CD4-positive, alpha-beta memory T cell (primary cell): ENCODE measurements at regions not wholly inside any gene's neighbourhood (a gene's known extent, or its start where the extent isn't known, plus 50 kb on each side); places are given as distances from the start of the nearest gene placed in this dataset.
A peak's percentile ranks its signal among the peaks of the same experiment; 100 is the strongest.
"Not testable (repeated sequence)": the region's sequence is repeated elsewhere in the genome, so short reads cannot be mapped to it uniquely, and the experiment has no call there.

Experiments used
- CTCF ChIA-PET: fragments of 350-600 bp; sonication (Branson Sonifier 250); formaldehyde crosslinking; loops from one replicate; lab custom pipeline; 2021; ENCODE audit warnings: inconsistent platforms; ENCODE audit not compliant: partially characterized antibody; lab: Charles Lee
- POLR2A ChIA-PET: fragments of 350-600 bp; sonication (Branson Sonifier 250); formaldehyde crosslinking; loops from one replicate; lab custom pipeline; 2021; ENCODE audit not compliant: partially characterized antibody; lab: Charles Lee
- DNase-seq, 5 donors: peaks; one replicate each; pipeline versions ENCODE4 v3.0.0 to v3.0.0-alpha.2; 2020 to 2022; ENCODE audit warnings: mixed read lengths in 1 of 5
- H3K27ac ChIP-seq: one replicate; pipeline ENCODE4 v1.7.0; 2013; ENCODE audit warnings: low read depth, low read length
- H3K27me3 ChIP-seq: 2 replicates; pipeline ENCODE4 v1.7.0; 2013; ENCODE audit warnings: mild to moderate bottlenecking, low read length, moderate library complexity; ENCODE audit not compliant: insufficient read depth
- H3K36me3 ChIP-seq: 2 replicates; pipeline ENCODE4 v1.7.0; 2013; ENCODE audit warnings: mild to moderate bottlenecking, low read length, moderate library complexity; ENCODE audit not compliant: insufficient read depth
- H3K4me1 ChIP-seq: 2 replicates; pipeline ENCODE4 v1.7.0; 2013; ENCODE audit warnings: mild to moderate bottlenecking, low read length, moderate library complexity; ENCODE audit not compliant: insufficient read depth
- H3K4me3 ChIP-seq, 2 donors: one replicate each; pipeline ENCODE4 v1.7.0; 2013; ENCODE audit warnings: low read length in 2 of 2, mild to moderate bottlenecking in 1 of 2
- H3K9me3 ChIP-seq, 2 donors: one replicate each; pipeline ENCODE4 v1.7.0; 2013; ENCODE audit warnings: low read length in 2 of 2, control low read depth in 1 of 2; ENCODE audit not compliant: control insufficient read depth in 1 of 2
- H3K27ac Mint-ChIP-seq, 7 donors: one replicate each; pipeline ENCODE4 v1.8.0; 2020 to 2021; ENCODE audit warnings: mixed read lengths in 7 of 7, mild to moderate bottlenecking in 6 of 7, inconsistent platforms in 3 of 7, moderate library complexity in 3 of 7
- H3K27me3 Mint-ChIP-seq, 2 donors: one replicate each; pipeline ENCODE4 v1.8.0; 2020 to 2021; ENCODE audit warnings: mixed read lengths in 2 of 2
- H3K36me3 Mint-ChIP-seq, 2 donors: one replicate each; pipeline ENCODE4 v1.8.0; 2020 to 2021; ENCODE audit warnings: mixed read lengths in 2 of 2, inconsistent platforms in 1 of 2, mild to moderate bottlenecking in 1 of 2
- H3K4me1 Mint-ChIP-seq, 4 donors: one replicate each; pipeline ENCODE4 v1.8.0; 2020 to 2021; ENCODE audit warnings: mixed read lengths in 4 of 4, mild to moderate bottlenecking in 1 of 4
- H3K4me3 Mint-ChIP-seq, 8 donors: one replicate each; pipeline ENCODE4 v1.8.0; 2020 to 2021; ENCODE audit warnings: mixed read lengths in 8 of 8, mild to moderate bottlenecking in 7 of 8, moderate library complexity in 6 of 8, inconsistent platforms in 3 of 8
- H3K9me3 Mint-ChIP-seq, 8 donors: one replicate each; pipeline ENCODE4 v1.8.0; 2020 to 2021; ENCODE audit warnings: mixed read lengths in 8 of 8, mild to moderate bottlenecking in 5 of 8, inconsistent platforms in 3 of 8, moderate library complexity in 1 of 8
- intact Hi-C: fragments of 100-400 bp; cut with micrococcal nuclease; formaldehyde crosslinking; loops from one replicate; pipeline ENCODE4 v1.15.1; 2023

DNA sequence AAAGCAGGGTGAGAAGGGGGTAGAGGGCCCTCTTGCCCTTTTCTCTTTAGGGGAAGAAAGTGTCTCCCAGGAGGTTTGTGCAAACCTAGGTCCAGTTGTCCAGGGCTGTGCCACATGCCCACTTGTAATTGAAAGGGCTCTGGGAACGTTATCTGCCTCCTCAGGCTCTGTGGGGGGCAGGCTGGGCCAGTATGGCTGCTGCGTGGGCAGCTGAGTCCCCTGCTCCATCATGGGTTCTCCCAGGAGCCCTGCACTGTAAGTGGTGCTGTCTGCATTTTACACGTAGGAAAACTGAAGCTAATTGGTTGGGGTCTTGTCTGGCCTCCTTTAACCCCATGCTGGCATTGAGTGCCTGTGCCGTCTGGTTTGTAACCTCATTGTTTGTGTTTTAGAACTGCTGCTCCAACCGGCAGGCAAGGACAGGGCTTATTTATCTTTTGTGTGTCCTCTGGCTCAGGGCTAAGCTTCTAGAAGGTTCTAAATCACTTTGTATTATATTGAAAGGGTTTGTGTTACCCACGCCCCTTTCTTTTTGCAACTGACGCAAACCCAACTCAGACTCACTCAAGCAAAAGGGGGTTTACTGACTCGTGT lies 117.7 kb upstream of the CIBAR2 start:
- Mint-ChIP-seq H3K4me1 (no peaks in the 10 kb centered on the region), H3K9me3 (peaks cover 0 to 3% (median 0%) of the 10 kb centered on the region in 8 donors), H3K36me3 (no peaks in the 10 kb centered on the region), H3K4me3 (no peak overlapping the region), H3K27me3 (peaks cover 18 to 23% of the 10 kb centered on the region in 2 donors), H3K27ac (no peak overlapping the region)
- Histone ChIP-seq H3K9me3 (no peaks in the 10 kb centered on the region), H3K27ac (no peak overlapping the region), H3K27me3 (no peaks in the 10 kb centered on the region), H3K4me3 (no peak overlapping the region), H3K36me3 (no peaks in the 10 kb centered on the region), H3K4me1 (no peaks in the 10 kb centered on the region)
- DNase-seq, result no peak
- intact Hi-C loops, result no loop called here
- ChIA-PET CTCF (no interaction called here), POLR2A (no interaction called here)

DNA sequence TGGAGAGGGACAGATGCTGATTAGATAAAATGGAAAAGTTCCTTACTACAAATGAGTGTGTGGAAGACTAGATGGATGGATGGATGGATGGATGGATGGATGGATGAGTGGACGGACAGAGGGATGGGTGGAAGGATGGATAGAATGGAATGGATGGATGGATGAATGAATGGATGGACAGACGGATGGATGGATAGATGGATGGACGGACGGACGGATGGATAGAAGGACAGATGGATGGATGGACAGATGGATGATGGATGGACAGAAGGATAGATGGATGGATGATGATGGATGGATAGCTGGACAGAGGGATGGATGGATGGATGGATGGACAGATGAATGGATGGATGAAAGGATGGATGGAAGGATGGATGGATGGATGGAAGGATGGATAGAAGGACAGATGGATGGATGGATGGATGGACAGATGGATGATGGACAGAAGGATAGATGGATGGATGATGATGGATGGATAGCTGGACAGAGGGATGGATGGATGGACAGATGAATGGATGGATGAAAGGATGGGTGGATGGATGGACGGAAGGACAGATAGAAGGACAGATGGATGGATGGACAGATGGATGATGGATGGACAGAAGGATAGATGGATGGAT lies 118.6 kb upstream of the CIBAR2 start:
- H3K4me3 Mint-ChIP-seq, result not testable (repeated sequence)

DNA sequence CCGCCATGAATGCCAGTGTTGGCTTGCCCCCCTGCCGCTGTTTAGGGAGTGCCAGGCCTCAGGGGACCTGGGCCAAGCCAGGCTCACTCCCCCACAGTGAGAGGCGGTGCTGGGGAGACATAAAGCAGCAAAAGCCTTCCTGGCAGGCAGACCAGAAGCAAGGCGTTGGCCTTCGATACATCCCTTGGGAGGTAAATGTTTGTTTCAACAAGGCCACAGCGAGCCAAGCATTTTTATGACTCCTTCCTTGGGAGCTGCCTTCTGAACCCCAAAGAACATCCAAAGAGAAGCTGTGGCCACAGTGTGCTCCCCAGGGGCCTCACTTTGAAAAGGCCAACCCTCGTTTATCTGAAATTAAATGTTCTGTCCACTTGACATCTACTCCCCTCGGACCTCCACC lies 119.7 kb upstream of the CIBAR2 start:
- H3K27ac ChIP-seq, result no peak overlapping the region
- CTCF ChIA-PET, result interaction anchor here (0.6 to 1.5 kb wide), 2 partner anchors 21 to 476 kb away, joined by 3 to 4 read pairs; no protein-coding TSS in a partner anchor
- no peaks in the 10 kb centered on the region for H3K36me3 Mint-ChIP-seq
- H3K27ac Mint-ChIP-seq, result no peak overlapping the region
- no peaks in the 10 kb centered on the region for H3K27me3 ChIP-seq
- intact Hi-C loops, result no loop called here
- DNase-seq, result no peak
- no peak overlapping the region for H3K4me3 Mint-ChIP-seq
- POLR2A ChIA-PET, result no interaction called here
- H3K4me1 Mint-ChIP-seq, result peaks cover 0 to 7% (median 3%) of the 10 kb centered on the region in 4 donors
- peaks cover 0 to 3% (median 0%) of the 10 kb centered on the region in 8 donors for H3K9me3 Mint-ChIP-seq
- H3K4me1 ChIP-seq, result no peaks in the 10 kb centered on the region
- no peaks in the 10 kb centered on the region for H3K36me3 ChIP-seq
- H3K27me3 Mint-ChIP-seq, result peaks cover 24 to 30% of the 10 kb centered on the region in 2 donors
- H3K4me3 ChIP-seq, result no peak overlapping the region
- H3K9me3 ChIP-seq, result no peaks in the 10 kb centered on the region

More for the DNA sequence above, 118.6 kb upstream of the CIBAR2 start:
- H3K9me3 ChIP-seq, H3K27me3 ChIP-seq, H3K27ac ChIP-seq, H3K36me3 Mint-ChIP-seq, DNase-seq, H3K4me1 ChIP-seq, CTCF ChIA-PET, H3K4me1 Mint-ChIP-seq, H3K9me3 Mint-ChIP-seq, H3K4me3 ChIP-seq, POLR2A ChIA-PET, intact Hi-C loops, H3K36me3 ChIP-seq: not testable (repeated sequence)
- Mint-ChIP-seq H3K27ac (peak overlapping the region in 3 of 7 donors; percentile 39 to 76 (median 45)), H3K27me3 (peaks cover 18 to 23% of the 10 kb centered on the region in 2 donors)

DNA sequence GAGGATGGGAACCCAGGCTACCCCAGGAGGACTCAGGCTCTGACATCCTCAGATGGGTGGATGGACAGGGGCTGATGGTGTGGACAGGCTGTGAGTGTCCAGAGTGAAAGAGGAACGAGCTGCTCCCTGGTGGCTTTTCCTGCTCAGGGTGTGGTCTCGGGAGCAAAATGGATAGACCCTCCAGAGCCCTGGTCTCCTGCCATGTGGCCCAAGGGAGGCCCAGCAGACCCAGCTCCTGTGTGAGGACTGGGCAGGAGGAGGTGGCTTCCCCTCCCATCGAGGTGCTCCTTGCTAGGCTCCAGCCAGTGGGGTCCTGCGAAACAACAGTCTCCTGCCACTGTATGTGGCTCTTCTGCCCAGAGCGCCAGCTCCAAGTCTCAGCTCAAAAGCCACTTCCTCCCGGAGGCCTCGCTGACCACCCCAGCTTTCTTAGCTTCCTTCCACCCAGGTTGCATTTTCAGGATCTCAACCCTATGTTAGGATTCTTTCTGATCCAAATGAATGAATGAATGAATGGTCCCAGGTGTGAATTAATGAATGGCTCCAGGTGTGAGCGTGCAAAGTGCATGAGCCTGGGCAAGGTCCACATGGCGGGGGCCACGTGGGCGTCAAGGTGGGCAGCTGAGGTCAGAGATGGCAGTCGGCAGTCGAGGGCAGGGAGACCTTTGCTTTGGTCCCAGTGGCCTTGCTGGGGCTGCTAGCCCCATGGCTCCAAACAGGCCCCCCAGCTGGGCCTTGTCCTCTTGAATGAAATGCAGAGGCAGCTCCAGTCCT lies 120.3 kb upstream of the CIBAR2 start:
- Mint-ChIP-seq H3K27me3 (peaks cover 24 to 30% of the 10 kb centered on the region in 2 donors), H3K27ac (no peak overlapping the region), H3K36me3 (no peaks in the 10 kb centered on the region), H3K4me1 (peaks cover 0 to 7% (median 3%) of the 10 kb centered on the region in 4 donors), H3K9me3 (peaks cover 0 to 3% (median 0%) of the 10 kb centered on the region in 8 donors), H3K4me3 (no peak overlapping the region)
- Histone ChIP-seq H3K4me1 (no peaks in the 10 kb centered on the region), H3K4me3 (no peak overlapping the region), H3K36me3 (no peaks in the 10 kb centered on the region), H3K9me3 (no peaks in the 10 kb centered on the region), H3K27ac (no peak overlapping the region), H3K27me3 (no peaks in the 10 kb centered on the region)
- no peak for DNase-seq
- intact Hi-C loops, result no loop called here
- POLR2A ChIA-PET, result no interaction called here
- CTCF ChIA-PET, result interaction anchor here (0.6 to 1.5 kb wide), 2 partner anchors 20 to 477 kb away, joined by 3 to 4 read pairs; no protein-coding TSS in a partner anchor

DNA sequence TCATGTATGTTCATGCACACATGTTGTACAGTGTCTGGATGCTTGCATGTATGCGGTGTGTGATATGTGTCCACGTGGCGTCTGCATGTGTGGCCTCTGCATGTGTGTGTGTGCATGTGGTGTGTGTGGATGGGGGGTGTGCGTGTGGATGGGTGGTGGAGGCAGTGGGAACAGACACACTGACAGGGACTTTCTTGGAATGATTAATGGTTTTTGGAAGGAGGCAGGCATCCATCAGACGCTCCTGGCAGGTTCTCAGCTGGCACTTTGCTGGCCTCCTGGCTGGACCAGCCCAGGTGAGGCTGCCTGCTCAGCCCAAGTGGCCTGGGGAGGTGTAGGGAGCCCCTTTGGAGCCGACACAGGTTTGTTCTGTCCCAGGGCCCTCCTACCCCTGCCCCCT lies 121.2 kb upstream of the CIBAR2 start:
- Histone ChIP-seq H3K27me3 (no peaks in the 10 kb centered on the region), H3K27ac (no peak overlapping the region), H3K4me1 (no peaks in the 10 kb centered on the region), H3K9me3 (no peaks in the 10 kb centered on the region), H3K36me3 (no peaks in the 10 kb centered on the region), H3K4me3 (no peak overlapping the region)
- H3K27me3 Mint-ChIP-seq, result peaks cover 22 to 31% of the 10 kb centered on the region in 2 donors
- CTCF ChIA-PET, result no interaction called here
- peaks cover 0 to 7% (median 3%) of the 10 kb centered on the region in 4 donors for H3K4me1 Mint-ChIP-seq
- no peaks in the 10 kb centered on the region for H3K36me3 Mint-ChIP-seq
- POLR2A ChIA-PET, result no interaction called here
- peak overlapping the region in 1 of 7 donors; percentile 62 for H3K27ac Mint-ChIP-seq
- no peak overlapping the region for H3K4me3 Mint-ChIP-seq
- intact Hi-C loops, result no loop called here
- peaks cover 0 to 3% (median 0%) of the 10 kb centered on the region in 8 donors for H3K9me3 Mint-ChIP-seq
- no peak for DNase-seq

DNA sequence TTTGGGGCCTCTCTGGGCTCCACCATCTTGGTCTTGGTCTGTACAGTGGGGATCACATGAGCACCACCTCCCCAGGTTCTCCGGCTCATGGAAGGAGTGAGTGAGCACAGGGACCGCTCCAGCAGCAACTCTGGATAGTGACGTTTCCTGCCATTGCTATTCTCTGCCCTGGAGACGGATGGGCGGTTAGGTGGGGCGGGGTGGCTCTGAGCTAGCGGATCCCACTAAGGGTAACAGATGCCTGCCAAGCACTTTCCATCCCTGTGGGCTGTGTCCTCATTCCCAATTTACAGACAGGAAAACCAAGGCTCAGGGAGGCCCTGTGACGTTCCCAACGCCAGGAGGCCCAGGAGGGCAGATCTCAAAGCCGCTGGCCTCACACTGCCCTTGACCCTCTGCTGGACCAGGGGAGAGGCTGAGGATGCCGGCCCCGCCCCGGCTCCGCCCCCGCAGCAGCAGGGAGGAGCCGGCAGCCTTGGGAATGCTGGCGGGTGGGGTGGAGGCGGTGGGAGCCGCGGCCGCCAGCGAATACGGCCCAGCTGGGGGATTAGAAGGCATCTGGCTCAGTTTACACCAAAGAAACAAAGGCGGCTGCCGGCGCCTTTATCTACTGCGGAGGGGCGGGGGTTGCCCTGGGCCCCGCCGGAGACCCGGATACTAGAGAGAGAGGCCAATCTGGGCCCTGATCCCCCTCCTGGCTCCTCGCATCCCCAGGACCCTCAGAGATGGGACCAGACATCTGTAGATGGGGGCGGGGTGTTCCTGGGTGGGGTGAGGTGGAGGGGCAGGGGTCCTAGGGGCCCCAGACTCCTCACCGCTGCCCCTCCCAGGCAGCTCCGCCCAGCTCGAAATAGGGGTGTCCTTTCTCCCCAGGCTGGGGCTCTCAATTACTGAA lies 122.3 kb upstream of the CIBAR2 start:
- CTCF ChIA-PET, result no interaction called here

More for the DNA sequence above, 122.3 kb upstream of the CIBAR2 start:
- H3K4me1 Mint-ChIP-seq, result peaks cover 0 to 7% (median 3%) of the 10 kb centered on the region in 4 donors
- intact Hi-C loops, result no loop called here
- Histone ChIP-seq H3K27ac (no peak overlapping the region), H3K27me3 (no peaks in the 10 kb centered on the region), H3K36me3 (no peaks in the 10 kb centered on the region), H3K4me3 (no peak overlapping the region), H3K9me3 (no peaks in the 10 kb centered on the region), H3K4me1 (no peaks in the 10 kb centered on the region)
- no peak overlapping the region for H3K4me3 Mint-ChIP-seq
- peaks cover 0 to 3% (median 0%) of the 10 kb centered on the region in 8 donors for H3K9me3 Mint-ChIP-seq
- no peak for DNase-seq
- H3K36me3 Mint-ChIP-seq, result no peaks in the 10 kb centered on the region
- H3K27ac Mint-ChIP-seq, result no peak overlapping the region
- POLR2A ChIA-PET, result no interaction called here
- peaks cover 22 to 32% of the 10 kb centered on the region in 2 donors for H3K27me3 Mint-ChIP-seq
